K562 (cell line): ENCODE measurements at regions not wholly inside any gene's neighbourhood (a gene's known extent, or its start where the extent isn't known, plus 50 kb on each side); places are given as distances from the start of the nearest gene placed in this dataset.

Experiments
- ATAC-seq: fragments of 200-7000 bp; cut with Tn5 transposase; 3 replicates; pipeline ENCODE4 v1.9.1; 2020; ENCODE audit warnings: moderate library complexity
- BruUV-seq: library from RNA; stranded (reverse); fragments of 400-500 nt; replicated peaks from 2 replicates; lab custom pipeline; 2021; lab: Mats Ljungman, UMichigan
- CTCF ChIA-PET: fragments of 300-600 bp; formaldehyde crosslinking; extraction: SDS; loops from one replicate; lab custom pipeline; 2021; ENCODE audit warnings: low intra/inter-chr PET ratio; lab: Yijun Ruan, JAX
- POLR2A ChIA-PET: fragments of 300-600, 350-650 bp; sonication (Branson Sonifier 250); formaldehyde crosslinking; extraction: SDS; loops from one replicate; lab custom pipeline; 2021; ENCODE audit warnings: antibody characterized with exemption, inconsistent platforms; lab: Yijun Ruan, JAX
- DNase-seq, 4 experiments: peaks; one replicate each; pipeline versions ENCODE4 v3.0.0 to v3.0.0-alpha.2; 2011 to 2018; ENCODE audit warnings: low spot score in 3 of 4, mixed read lengths in 3 of 4; ENCODE audit errors: extremely low read depth in 1 of 4
- FAIRE-seq: peaks from 2 replicates; lab custom pipeline; 2011; peaks lifted over from hg19 to GRCh38; lab: Jason Lieb, UNC
- H2AFZ ChIP-seq: 2 replicates; pipeline ENCODE4 v1.6.0; 2011; ENCODE audit warnings: low read depth, low read length, control low read depth, inconsistent platforms
- H3K27ac ChIP-seq: fragments of 200-600 bp; 3 replicates; pipeline ENCODE4 v1.8.0; 2011; ENCODE audit warnings: low read depth, mild to moderate bottlenecking, control low read depth, inconsistent platforms, low read length, moderate library complexity, mixed read lengths; ENCODE audit errors: extremely low read depth
- H3K27me3 ChIP-seq, 2 experiments: fragments of 300-600 bp in 1 of 2; 2 replicates in 1 of 2; 3 replicates in 1 of 2; pipeline versions ENCODE4 v1.6.0 to v1.8.0; 2011; ENCODE audit warnings: inconsistent platforms in 2 of 2, low read length in 2 of 2, mild to moderate bottlenecking in 1 of 2, mixed read lengths in 1 of 2, moderate library complexity in 1 of 2; ENCODE audit not compliant: control insufficient read depth in 2 of 2, insufficient read depth in 2 of 2
- H3K36me3 ChIP-seq: fragments of 300-600 bp; 3 replicates; pipeline ENCODE4 v1.8.0; 2011; ENCODE audit warnings: mild to moderate bottlenecking, low read length, inconsistent platforms; ENCODE audit not compliant: control insufficient read depth, insufficient read depth
- H3K4me1 ChIP-seq, 2 experiments: fragments of 200-600 bp in 1 of 2; replicated peaks in 1 of 2; 2 replicates in 1 of 2; 3 replicates in 1 of 2; pipeline versions ENCODE4 v1.5.1 to v1.8.0; 2011; ENCODE audit warnings: inconsistent platforms in 2 of 2, low read length in 2 of 2, mild to moderate bottlenecking in 1 of 2, mixed read lengths in 1 of 2, moderate library complexity in 1 of 2; ENCODE audit not compliant: control insufficient read depth in 2 of 2, insufficient read depth in 2 of 2
- H3K4me2 ChIP-seq: 2 replicates; pipeline ENCODE4 v1.6.1; 2011; ENCODE audit warnings: low read length, control low read depth, inconsistent platforms, mixed read lengths; ENCODE audit not compliant: insufficient read depth
- H3K4me3 ChIP-seq: fragments of 200-600 bp; sonication (generic), shearing (Covaris generic); 2 replicates; pipeline ENCODE4 v1.5.1; 2016; ENCODE audit warnings: control low read depth, inconsistent platforms
- H3K79me2 ChIP-seq: fragments of 200-600 bp; 3 replicates; pipeline ENCODE4 v1.8.0; 2011; ENCODE audit warnings: low read length, inconsistent platforms; ENCODE audit not compliant: control insufficient read depth, insufficient read depth
- H3K9ac ChIP-seq, 2 experiments: 2 replicates each; pipeline versions ENCODE4 v1.6.0 to v1.6.1; 2011; ENCODE audit warnings: low read depth in 2 of 2, low read length in 2 of 2, control low read depth in 1 of 2, inconsistent platforms in 1 of 2, mild to moderate bottlenecking in 1 of 2, mixed read lengths in 1 of 2; ENCODE audit not compliant: insufficient read depth in 1 of 2
- H3K9me1 ChIP-seq: one replicate; pipeline ENCODE4 v1.6.0; 2011; ENCODE audit warnings: inconsistent platforms, mild to moderate bottlenecking, low read length, moderate library complexity; ENCODE audit not compliant: control insufficient read depth, insufficient read depth
- H3K9me3 ChIP-seq: replicated peaks from 2 replicates; pipeline ENCODE4 v1.5.1; 2011; ENCODE audit warnings: low read depth, low read length, inconsistent platforms; ENCODE audit not compliant: control insufficient read depth, insufficient read depth
- H4K20me1 ChIP-seq: replicated peaks from 2 replicates; pipeline ENCODE4 v1.6.1; 2011; ENCODE audit warnings: low read length, inconsistent platforms, mixed read lengths; ENCODE audit not compliant: control insufficient read depth, insufficient read depth
- AFF1 ChIP-seq, 2 experiments: fragments of 450-650 bp; IDR thresholded peaks; 2 replicates each; pipeline ENCODE4 v1.6.1; 2018; ENCODE audit warnings: mild to moderate bottlenecking in 2 of 2, low read depth in 1 of 2; ENCODE audit not compliant: partially characterized antibody in 2 of 2
- GABPB1 ChIP-seq: sonication (generic); formaldehyde crosslinking; IDR thresholded peaks from 2 replicates; pipeline ENCODE4 v1.8.0; 2022; ENCODE audit warnings: mild to moderate bottlenecking, missing genetic modification reagents
- NFIC ChIP-seq: fragments of 450-650 bp; IDR thresholded peaks from 2 replicates; pipeline ENCODE4 v1.6.1; 2017; ENCODE audit warnings: mild to moderate bottlenecking, inconsistent platforms
- TCFL5 ChIP-seq: fragments of 250-450 bp; sonication (Bioruptor Pico); conservative IDR thresholded peaks from 2 replicates; pipeline ENCODE4 v1.6.1; 2021; ENCODE audit warnings: mild to moderate bottlenecking, moderate library complexity, matching md5 sums
- TRIM28 ChIP-seq: fragments of 450-650 bp; IDR thresholded peaks from 2 replicates; pipeline ENCODE4 v1.6.1; 2017
- ZBTB34 ChIP-seq: fragments of 250-450 bp; sonication (Bioruptor Pico); IDR thresholded peaks from 2 replicates; pipeline ENCODE4 v1.8.0; 2021; ENCODE audit warnings: mild to moderate bottlenecking, moderate library complexity
- ZBTB9 ChIP-seq: fragments of 450-650 bp; formaldehyde crosslinking; IDR thresholded peaks from 2 replicates; pipeline ENCODE4 v1.4.0; 2020; ENCODE audit warnings: mild to moderate bottlenecking, moderate library complexity
- ZFP36 ChIP-seq: fragments of 150-350 bp; IDR thresholded peaks from 2 replicates; pipeline ENCODE4 v1.6.1; 2018; ENCODE audit warnings: low read length, low read depth; ENCODE audit not compliant: partially characterized antibody
- ZNF124 ChIP-seq: sonication (generic); formaldehyde crosslinking; IDR thresholded peaks from 2 replicates; pipeline ENCODE4 v1.8.1; 2022; ENCODE audit warnings: missing genetic modification reagents
- ZNF584 ChIP-seq: fragments of 200-800 bp; sonication (Bioruptor generic); IDR thresholded peaks from 2 replicates; pipeline ENCODE4 v1.6.1; 2016; ENCODE audit warnings: low read depth, mild to moderate bottlenecking, missing genetic modification characterization, missing compliant biosample characterization
- ZNF830 ChIP-seq: fragments of 250-450 bp; sonication (Bioruptor Pico); IDR thresholded peaks from 2 replicates; pipeline ENCODE4 v1.5.0; 2021; ENCODE audit warnings: mild to moderate bottlenecking
- WGBS: fragments of 100-300 bp; shearing (Covaris generic); methylation state at CpG from one replicate; pipeline ENCODE4 v1.1.6; 2016; ENCODE audit warnings: low coverage, mixed read lengths; ENCODE audit not compliant: insufficient coverage; ENCODE audit errors: missing lambda C conversion rate; 5-methylcytosine and 5-hydroxymethylcytosine counted together
- in situ Hi-C: fragments of 300-500 bp; cut with MboI; formaldehyde crosslinking; loops from 4 replicates; pipeline ENCODE4 v1.15.0; 2018; ENCODE audit warnings: inconsistent platforms, mixed read lengths
- intact Hi-C: fragments of 100-400 bp; cut with micrococcal nuclease; formaldehyde crosslinking; loops from 2 replicates; pipeline ENCODE4 v1.14.2; 2022

- no peak overlapping the region for H3K4me2 ChIP-seq
- no peak overlapping the region for H2AFZ ChIP-seq
- no peak overlapping the region for H3K4me3 ChIP-seq
- no peaks in the 10 kb centered on the region for H3K9me3 ChIP-seq
- no peaks in the 10 kb centered on the region for H3K9me1 ChIP-seq
- in situ Hi-C loops (no loop called here), intact Hi-C loops (no loop called here)
- no TSS peak for BruUV-seq
- no peak overlapping the region for H3K27ac ChIP-seq
- no peaks in the 10 kb centered on the region for H3K79me2 ChIP-seq
- no peaks in the 10 kb centered on the region for H3K27me3 ChIP-seq
- ChIA-PET POLR2A (no interaction called here), CTCF (no interaction called here)
- DNase-seq (peak in 1 of 4 experiments; percentile 27), FAIRE-seq (no peak), ATAC-seq (peak; percentile 87)
- no peaks in the 10 kb centered on the region for H4K20me1 ChIP-seq
- H3K4me1 ChIP-seq: no peaks in the 10 kb centered on the region; a peak in 2 of 5 replicates
- H3K36me3 ChIP-seq: no peaks in the 10 kb centered on the region
- H3K9ac ChIP-seq: no peak overlapping the region
- whole genome bisulfite sequencing: 0% methylated on average over 2 of the region's 2 CpGs
- no peak for TF ChIP-seq ZNF124 (CRISPR knock-in tag)
- TF ChIP-seq ZBTB9 (CRISPR knock-in tag): no peak
- TF ChIP-seq ZBTB34: no peak
- no peak for TF ChIP-seq GABPB1 (CRISPR knock-in tag)
- TF ChIP-seq AFF1 (IDR thresholded peaks at IDR 0.05; ENCODE audit: low read depth in 1 of 2, partially characterized antibody in 2 of 2): no peak
- TF ChIP-seq ZNF584 (CRISPR knock-in tag): no peak
- TF ChIP-seq ZNF830 (CRISPR knock-in tag): no peak
- TF ChIP-seq TCFL5 (CRISPR knock-in tag): no peak
- no peak for TF ChIP-seq ZFP36
- peak; percentile 58 for TF ChIP-seq NFIC
- no peak for TF ChIP-seq TRIM28
Measured at GRCh38 chrX:80206647-80207046, 192.1 kb downstream of the TBX22 start.
